Mammary epithelial cell (primary cell): ENCODE measurements at regions not wholly inside any gene's neighbourhood (a gene's known extent, or its start where the extent isn't known, plus 50 kb on each side); places are given as distances from the start of the nearest gene placed in this dataset.
"Not testable (repeated sequence)": the region's sequence is repeated elsewhere in the genome, so short reads cannot be mapped to it uniquely, and the experiment has no call there.

Source experiments
- EZH2 ChIP-seq: IDR thresholded peaks from 2 replicates; pipeline ENCODE4 v1.6.1; 2012; ENCODE audit warnings: low read length, inconsistent platforms, borderline replicate concordance
- TF ChIP-seq, protein P1 (sequence below), 2 donors: IDR thresholded peaks in 1 of 2; conservative IDR thresholded peaks in 1 of 2; 2 replicates each; pipeline ENCODE4 v1.5.1; 2011 to 2012; ENCODE audit warnings: inconsistent platforms in 2 of 2, low read length in 2 of 2, mild to moderate bottlenecking in 2 of 2, control low read depth in 1 of 2, low read depth in 1 of 2; ENCODE audit not compliant: insufficient read depth in 1 of 2; ENCODE audit errors: extremely low read depth in 1 of 2

DNA sequence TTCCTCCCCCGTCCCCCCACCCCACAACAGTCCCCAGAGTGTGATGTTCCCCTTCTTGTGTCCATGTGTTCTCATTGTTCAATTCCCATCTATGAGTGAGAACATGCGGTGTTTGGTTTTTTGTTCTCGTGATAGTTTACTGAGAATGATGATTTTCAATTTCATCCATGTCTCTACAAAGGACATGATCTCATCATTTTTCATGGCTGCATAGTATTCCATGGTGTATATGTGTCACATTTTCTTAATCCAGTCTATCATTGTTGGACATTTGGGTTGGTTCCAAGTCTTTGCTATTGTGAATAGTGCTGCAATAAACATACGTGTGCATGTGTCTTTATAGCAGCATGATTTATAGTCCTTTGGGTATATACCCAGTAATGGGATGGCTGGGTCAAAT, 141.6 kb downstream of the POU3F4 start:
- TF ChIP-seq, protein P1, sequence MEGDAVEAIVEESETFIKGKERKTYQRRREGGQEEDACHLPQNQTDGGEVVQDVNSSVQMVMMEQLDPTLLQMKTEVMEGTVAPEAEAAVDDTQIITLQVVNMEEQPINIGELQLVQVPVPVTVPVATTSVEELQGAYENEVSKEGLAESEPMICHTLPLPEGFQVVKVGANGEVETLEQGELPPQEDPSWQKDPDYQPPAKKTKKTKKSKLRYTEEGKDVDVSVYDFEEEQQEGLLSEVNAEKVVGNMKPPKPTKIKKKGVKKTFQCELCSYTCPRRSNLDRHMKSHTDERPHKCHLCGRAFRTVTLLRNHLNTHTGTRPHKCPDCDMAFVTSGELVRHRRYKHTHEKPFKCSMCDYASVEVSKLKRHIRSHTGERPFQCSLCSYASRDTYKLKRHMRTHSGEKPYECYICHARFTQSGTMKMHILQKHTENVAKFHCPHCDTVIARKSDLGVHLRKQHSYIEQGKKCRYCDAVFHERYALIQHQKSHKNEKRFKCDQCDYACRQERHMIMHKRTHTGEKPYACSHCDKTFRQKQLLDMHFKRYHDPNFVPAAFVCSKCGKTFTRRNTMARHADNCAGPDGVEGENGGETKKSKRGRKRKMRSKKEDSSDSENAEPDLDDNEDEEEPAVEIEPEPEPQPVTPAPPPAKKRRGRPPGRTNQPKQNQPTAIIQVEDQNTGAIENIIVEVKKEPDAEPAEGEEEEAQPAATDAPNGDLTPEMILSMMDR (conservative IDR thresholded peaks at IDR 0.05 in 1 of 2, IDR thresholded peaks at IDR 0.05 in 1 of 2; ENCODE audit: extremely low read depth in 1 of 2, insufficient read depth in 1 of 2, low read depth in 1 of 2, low read length in 2 of 2): not testable (repeated sequence)
- not testable (repeated sequence) for TF ChIP-seq EZH2
